ENCODE measurements at regions not wholly inside any gene's neighbourhood (a gene's known extent, or its start where the extent isn't known, plus 50 kb on each side); places are given as distances from the start of the nearest gene placed in this dataset.

GRCh38 chr10:8581521-8582225, 527.2 kb downstream of the GATA3 start:
- Histone ChIP-seq H3K4me1 (ENCODE audit: control insufficient read depth, insufficient read depth, low read length) (no peaks in the 10 kb centered on the region), H3K27me3 (ENCODE audit: control insufficient read depth, insufficient read depth, low read length) (no peaks in the 10 kb centered on the region), H3K36me3 (ENCODE audit: control insufficient read depth, insufficient read depth, low read length) (no peaks in the 10 kb centered on the region), H3K4me3 (ENCODE audit: low read length) (no peak overlapping the region), H3K27ac (ENCODE audit: low read length) (no peak overlapping the region), H3K9me3 (ENCODE audit: control insufficient read depth, insufficient read depth, low read length) (no peaks in the 10 kb centered on the region)
- DNase-seq (ENCODE audit: low read depth, low spot score) = no peak
- no CpG with 5 or more reads among the region's 11 CpGs for WGBS (ENCODE audit: insufficient coverage, insufficient read length)

GRCh38 chr10:8583096-8583495, 528.6 kb downstream of the GATA3 start:
- Histone ChIP-seq H3K27me3 (ENCODE audit: control insufficient read depth, insufficient read depth, low read length) (no peaks in the 10 kb centered on the region), H3K4me3 (ENCODE audit: low read length) (no peak overlapping the region), H3K27ac (ENCODE audit: low read length) (no peak overlapping the region), H3K4me1 (ENCODE audit: control insufficient read depth, insufficient read depth, low read length) (no peaks in the 10 kb centered on the region), H3K36me3 (ENCODE audit: control insufficient read depth, insufficient read depth, low read length) (no peaks in the 10 kb centered on the region), H3K9me3 (ENCODE audit: control insufficient read depth, insufficient read depth, low read length) (no peaks in the 10 kb centered on the region)
- no CpG with 5 or more reads among the region's 2 CpGs for WGBS (ENCODE audit: insufficient coverage, insufficient read length)
- DNase-seq (ENCODE audit: low read depth, low spot score) = no peak

- Histone ChIP-seq H3K27ac (ENCODE audit: low read length) (no peak overlapping the region), H3K27me3 (ENCODE audit: control insufficient read depth, insufficient read depth, low read length) (no peaks in the 10 kb centered on the region), H3K4me1 (ENCODE audit: control insufficient read depth, insufficient read depth, low read length) (no peaks in the 10 kb centered on the region), H3K36me3 (ENCODE audit: control insufficient read depth, insufficient read depth, low read length) (no peaks in the 10 kb centered on the region), H3K9me3 (ENCODE audit: control insufficient read depth, insufficient read depth, low read length) (no peaks in the 10 kb centered on the region), H3K4me3 (ENCODE audit: low read length) (no peak overlapping the region)
- no peak for DNase-seq (ENCODE audit: low read depth, low spot score)
- no CpG with 5 or more reads among the region's 2 CpGs for WGBS (ENCODE audit: insufficient coverage, insufficient read length)
These were observed 530.2 kb downstream of the GATA3 start for GRCh38 chr10:8584666-8585065.

- Histone ChIP-seq H3K36me3 (ENCODE audit: control insufficient read depth, insufficient read depth, low read length) (no peaks in the 10 kb centered on the region), H3K4me3 (ENCODE audit: low read length) (no peak overlapping the region), H3K4me1 (ENCODE audit: control insufficient read depth, insufficient read depth, low read length) (no peaks in the 10 kb centered on the region), H3K9me3 (ENCODE audit: control insufficient read depth, insufficient read depth, low read length) (no peaks in the 10 kb centered on the region), H3K27me3 (ENCODE audit: control insufficient read depth, insufficient read depth, low read length) (no peaks in the 10 kb centered on the region), H3K27ac (ENCODE audit: low read length) (no peak overlapping the region)
- WGBS (ENCODE audit: insufficient coverage, insufficient read length) = no CpG with 5 or more reads among the region's 3 CpGs
- no peak for DNase-seq (ENCODE audit: low read depth, low spot score)
These were observed 532.0 kb downstream of the GATA3 start for GRCh38 chr10:8586504-8586903.

- no peak for DNase-seq (ENCODE audit: low read depth, low spot score)
- Histone ChIP-seq H3K36me3 (ENCODE audit: control insufficient read depth, insufficient read depth, low read length) (no peaks in the 10 kb centered on the region), H3K4me3 (ENCODE audit: low read length) (no peak overlapping the region), H3K27me3 (ENCODE audit: control insufficient read depth, insufficient read depth, low read length) (no peaks in the 10 kb centered on the region), H3K9me3 (ENCODE audit: control insufficient read depth, insufficient read depth, low read length) (no peaks in the 10 kb centered on the region), H3K27ac (ENCODE audit: low read length) (no peak overlapping the region), H3K4me1 (ENCODE audit: control insufficient read depth, insufficient read depth, low read length) (no peaks in the 10 kb centered on the region)
- WGBS (ENCODE audit: insufficient coverage, insufficient read length) = no CpG with 5 or more reads among the region's 3 CpGs
These were observed 533.6 kb downstream of the GATA3 start for GRCh38 chr10:8588135-8588534.

- H3K36me3 ChIP-seq (ENCODE audit: control insufficient read depth, insufficient read depth, low read length) = no peaks in the 10 kb centered on the region
- H3K4me1 ChIP-seq (ENCODE audit: control insufficient read depth, insufficient read depth, low read length) = no peaks in the 10 kb centered on the region
- H3K9me3 ChIP-seq (ENCODE audit: control insufficient read depth, insufficient read depth, low read length) = no peaks in the 10 kb centered on the region
- H3K27ac ChIP-seq (ENCODE audit: low read length) = no peak overlapping the region
- H3K4me3 ChIP-seq (ENCODE audit: low read length) = no peak overlapping the region
- no peaks in the 10 kb centered on the region for H3K27me3 ChIP-seq (ENCODE audit: control insufficient read depth, insufficient read depth, low read length)
- no peak for DNase-seq (ENCODE audit: low read depth, low spot score)
These were observed 536.0 kb downstream of the GATA3 start for GRCh38 chr10:8590518-8590917.

- Histone ChIP-seq H3K4me1 (ENCODE audit: control insufficient read depth, insufficient read depth, low read length) (no peaks in the 10 kb centered on the region), H3K4me3 (ENCODE audit: low read length) (no peak overlapping the region), H3K36me3 (ENCODE audit: control insufficient read depth, insufficient read depth, low read length) (no peaks in the 10 kb centered on the region), H3K27me3 (ENCODE audit: control insufficient read depth, insufficient read depth, low read length) (no peaks in the 10 kb centered on the region), H3K27ac (ENCODE audit: low read length) (no peak overlapping the region), H3K9me3 (ENCODE audit: control insufficient read depth, insufficient read depth, low read length) (no peaks in the 10 kb centered on the region)
- no CpG with 5 or more reads among the region's 7 CpGs for WGBS (ENCODE audit: insufficient coverage, insufficient read length)
- no peak for DNase-seq (ENCODE audit: low read depth, low spot score)
These were observed 537.2 kb downstream of the GATA3 start for GRCh38 chr10:8591640-8592039.

- no peaks in the 10 kb centered on the region for H3K9me3 ChIP-seq (ENCODE audit: control insufficient read depth, insufficient read depth, low read length)
- no peaks in the 10 kb centered on the region for H3K27me3 ChIP-seq (ENCODE audit: control insufficient read depth, insufficient read depth, low read length)
- H3K36me3 ChIP-seq (ENCODE audit: control insufficient read depth, insufficient read depth, low read length) = no peaks in the 10 kb centered on the region
- H3K4me3 ChIP-seq (ENCODE audit: low read length) = no peak overlapping the region
- H3K4me1 ChIP-seq (ENCODE audit: control insufficient read depth, insufficient read depth, low read length) = no peaks in the 10 kb centered on the region
- no peak overlapping the region for H3K27ac ChIP-seq (ENCODE audit: low read length)
- no CpG with 5 or more reads among the region's 8 CpGs for WGBS (ENCODE audit: insufficient coverage, insufficient read length)
- DNase-seq (ENCODE audit: low read depth, low spot score) = no peak
These were observed 539.7 kb downstream of the GATA3 start for GRCh38 chr10:8594176-8594575.

- Histone ChIP-seq H3K4me1 (ENCODE audit: control insufficient read depth, insufficient read depth, low read length) (no peaks in the 10 kb centered on the region), H3K4me3 (ENCODE audit: low read length) (no peak overlapping the region), H3K27me3 (ENCODE audit: control insufficient read depth, insufficient read depth, low read length) (no peaks in the 10 kb centered on the region), H3K36me3 (ENCODE audit: control insufficient read depth, insufficient read depth, low read length) (no peaks in the 10 kb centered on the region), H3K9me3 (ENCODE audit: control insufficient read depth, insufficient read depth, low read length) (no peaks in the 10 kb centered on the region), H3K27ac (ENCODE audit: low read length) (no peak overlapping the region)
- WGBS (ENCODE audit: insufficient coverage, insufficient read length) = no CpG with 5 or more reads among the region's 5 CpGs
- no peak for DNase-seq (ENCODE audit: low read depth, low spot score)
These were observed 540.2 kb downstream of the GATA3 start for GRCh38 chr10:8594711-8595110.

- Histone ChIP-seq H3K9me3 (ENCODE audit: control insufficient read depth, insufficient read depth, low read length) (no peaks in the 10 kb centered on the region), H3K4me3 (ENCODE audit: low read length) (no peak overlapping the region), H3K36me3 (ENCODE audit: control insufficient read depth, insufficient read depth, low read length) (no peaks in the 10 kb centered on the region), H3K4me1 (ENCODE audit: control insufficient read depth, insufficient read depth, low read length) (no peaks in the 10 kb centered on the region), H3K27ac (ENCODE audit: low read length) (no peak overlapping the region), H3K27me3 (ENCODE audit: control insufficient read depth, insufficient read depth, low read length) (no peaks in the 10 kb centered on the region)
- DNase-seq (ENCODE audit: low read depth, low spot score) = no peak
- WGBS (ENCODE audit: insufficient coverage, insufficient read length) = no CpG with 5 or more reads among the region's 3 CpGs
These were observed 540.7 kb downstream of the GATA3 start for GRCh38 chr10:8595140-8595539.

- H3K4me1 ChIP-seq (ENCODE audit: control insufficient read depth, insufficient read depth, low read length) = no peaks in the 10 kb centered on the region
- no peaks in the 10 kb centered on the region for H3K9me3 ChIP-seq (ENCODE audit: control insufficient read depth, insufficient read depth, low read length)
- no peak overlapping the region for H3K27ac ChIP-seq (ENCODE audit: low read length)
- no CpG with 5 or more reads among the region's 5 CpGs for WGBS (ENCODE audit: insufficient coverage, insufficient read length)
- H3K27me3 ChIP-seq (ENCODE audit: control insufficient read depth, insufficient read depth, low read length) = no peaks in the 10 kb centered on the region
- H3K4me3 ChIP-seq (ENCODE audit: low read length) = no peak overlapping the region
- no peak for DNase-seq (ENCODE audit: low read depth, low spot score)
- H3K36me3 ChIP-seq (ENCODE audit: control insufficient read depth, insufficient read depth, low read length) = no peaks in the 10 kb centered on the region
These were observed 542.5 kb downstream of the GATA3 start for GRCh38 chr10:8596929-8597472.

Measured in iPS DF 6.9 (cell line).